ENCODE measurements at regions not wholly inside any gene's neighbourhood (a gene's known extent, or its start where the extent isn't known, plus 50 kb on each side); places are given as distances from the start of the nearest gene placed in this dataset.

GRCh38 chr2:194618432-194618831, 1038.6 kb upstream of the SLC39A10 start:
- no peak overlapping the region for H3K4me3 ChIP-seq (ENCODE audit: extremely low read depth in 1 of 4, insufficient read depth in 2 of 4, low read depth in 3 of 4, low read length in 4 of 4)
- H3K56ac ChIP-seq (replicated peaks; ENCODE audit: insufficient read length, low read depth, low read length): no peak overlapping the region
- no peak overlapping the region for H4K5ac ChIP-seq (ENCODE audit: insufficient read length, low read depth, low read length)
- no peak overlapping the region for H3K18ac ChIP-seq (ENCODE audit: extremely low read depth, low read length)
- H3K27me3 ChIP-seq (replicated peaks in 1 of 4; ENCODE audit: control insufficient read depth in 3 of 4, extremely low read depth in 1 of 4, insufficient read depth in 3 of 4, low read length in 3 of 4): no peaks in the 10 kb centered on the region
- POLR2A ChIA-PET (ENCODE audit: partially characterized antibody): no interaction called here
- no peak overlapping the region for H3K4ac ChIP-seq (replicated peaks; ENCODE audit: insufficient read length, low read depth, low read length)
- CTCF ChIA-PET (ENCODE audit: partially characterized antibody): no interaction called here
- H2BK120ac ChIP-seq (replicated peaks; ENCODE audit: low read depth, low read length): no peak overlapping the region
- H3K79me2 ChIP-seq (ENCODE audit: control insufficient read depth in 1 of 2, insufficient read depth in 2 of 2, low read length in 2 of 2): no peaks in the 10 kb centered on the region
- FAIRE-seq (no peak), DNase-seq (ENCODE audit: low read depth in 1 of 2, low spot score in 2 of 2) (no peak)
- no peak overlapping the region for H3K27ac ChIP-seq (ENCODE audit: low read depth, low read length)
- H2BK12ac ChIP-seq (ENCODE audit: low read depth, low read length): no peak overlapping the region
- H3K4me1 ChIP-seq (replicated peaks in 1 of 4; ENCODE audit: control insufficient read depth in 3 of 4, insufficient read depth in 4 of 4, low read length in 3 of 4): no peaks in the 10 kb centered on the region
- no peak overlapping the region for H2AK5ac ChIP-seq (ENCODE audit: low read depth, low read length)
- no peaks in the 10 kb centered on the region for H4K20me1 ChIP-seq (replicated peaks in 1 of 2; ENCODE audit: control insufficient read depth in 1 of 2, insufficient read depth in 2 of 2, low read length in 2 of 2)
- H3K9me3 ChIP-seq (ENCODE audit: insufficient read depth in 2 of 2, low read depth in 1 of 2, low read length in 1 of 2): no peaks in the 10 kb centered on the region
- no peaks in the 10 kb centered on the region for H3K79me1 ChIP-seq (ENCODE audit: low read depth, low read length)
- no peak overlapping the region for H2BK15ac ChIP-seq (ENCODE audit: low read length)
- no peak overlapping the region for H4K91ac ChIP-seq (replicated peaks; ENCODE audit: insufficient read length, low read length)
- H3K23me2 ChIP-seq (ENCODE audit: low read depth, low read length): no peaks in the 10 kb centered on the region
- no peak overlapping the region for H3K4me2 ChIP-seq (ENCODE audit: insufficient read depth in 1 of 2, low read depth in 2 of 2, low read length in 2 of 2)
- H3K9ac ChIP-seq (replicated peaks in 1 of 4; ENCODE audit: extremely low read depth in 1 of 4, low read depth in 3 of 4, low read length in 3 of 4): no peak overlapping the region
- no peak overlapping the region for H2BK5ac ChIP-seq (ENCODE audit: low read depth, low read length)
- no peak overlapping the region for H2BK20ac ChIP-seq (ENCODE audit: low read length)
- H2AFZ ChIP-seq (ENCODE audit: low read length): no peak overlapping the region
- H3K23ac ChIP-seq (ENCODE audit: insufficient read length): no peak overlapping the region
- no peaks in the 10 kb centered on the region for H3K36me3 ChIP-seq (ENCODE audit: control insufficient read depth in 2 of 4, insufficient read depth in 4 of 4, low read length in 3 of 4)
- H3K14ac ChIP-seq (ENCODE audit: insufficient read length): no peak overlapping the region
- H4K8ac ChIP-seq (ENCODE audit: extremely low read depth, insufficient read depth, low read length): no peak overlapping the region
- TF ChIP-seq JUND (IDR thresholded peaks at IDR 0.05; ENCODE audit: low read length): no peak
- TF ChIP-seq, protein P1, sequence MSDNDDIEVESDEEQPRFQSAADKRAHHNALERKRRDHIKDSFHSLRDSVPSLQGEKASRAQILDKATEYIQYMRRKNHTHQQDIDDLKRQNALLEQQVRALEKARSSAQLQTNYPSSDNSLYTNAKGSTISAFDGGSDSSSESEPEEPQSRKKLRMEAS (IDR thresholded peaks at IDR 0.05): no peak
- TF ChIP-seq, protein P2, sequence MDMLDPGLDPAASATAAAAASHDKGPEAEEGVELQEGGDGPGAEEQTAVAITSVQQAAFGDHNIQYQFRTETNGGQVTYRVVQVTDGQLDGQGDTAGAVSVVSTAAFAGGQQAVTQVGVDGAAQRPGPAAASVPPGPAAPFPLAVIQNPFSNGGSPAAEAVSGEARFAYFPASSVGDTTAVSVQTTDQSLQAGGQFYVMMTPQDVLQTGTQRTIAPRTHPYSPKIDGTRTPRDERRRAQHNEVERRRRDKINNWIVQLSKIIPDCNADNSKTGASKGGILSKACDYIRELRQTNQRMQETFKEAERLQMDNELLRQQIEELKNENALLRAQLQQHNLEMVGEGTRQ (IDR thresholded peaks at IDR 0.05; ENCODE audit: low read length): no peak
- TF ChIP-seq RNF2 (IDR thresholded peaks at IDR 0.05; ENCODE audit: borderline replicate concordance, low read depth, low read length, missing control alignments, poor library complexity, severe bottlenecking): no peak
- TF ChIP-seq BACH1 (IDR thresholded peaks at IDR 0.05; ENCODE audit: low read length): no peak
- TF ChIP-seq CTCF (IDR thresholded peaks at IDR 0.05; ENCODE audit: control extremely low read depth in 1 of 3, insufficient read depth in 1 of 3, low read depth in 1 of 3, low read length in 3 of 3): no peak
- no peak for TF ChIP-seq SIX5 (IDR thresholded peaks at IDR 0.05; ENCODE audit: low read depth, low read length)
